HepG2 (cell line): ENCODE measurements at regions not wholly inside any gene's neighbourhood (a gene's known extent, or its start where the extent isn't known, plus 50 kb on each side); places are given as distances from the start of the nearest gene placed in this dataset.
"Not testable (repeated sequence)": the region's sequence is repeated elsewhere in the genome, so short reads cannot be mapped to it uniquely, and the experiment has no call there.

ENCODE experiments used
- ATAC-seq: fragments of 200-7000 bp; cut with Tn5 transposase; 3 replicates; pipeline ENCODE4 v1.9.1; 2020; ENCODE audit warnings: mild to moderate bottlenecking, moderate library complexity
- BruUV-seq: library from RNA; stranded (reverse); fragments of 400-500 nt; replicated peaks from 2 replicates; lab custom pipeline; 2021; lab: Mats Ljungman, UMichigan
- CTCF ChIA-PET: fragments of 300-600 bp; formaldehyde crosslinking; extraction: SDS; loops from one replicate; lab custom pipeline; 2021; ENCODE audit warnings: low total read pairs, inconsistent platforms, low intra/inter-chr PET ratio; lab: Yijun Ruan, JAX
- POLR2A ChIA-PET: fragments of 350-600 bp; sonication (Branson Sonifier 250); formaldehyde crosslinking; loops from one replicate; lab custom pipeline; 2020; ENCODE audit warnings: antibody characterized with exemption, inconsistent platforms; lab: Yijun Ruan, JAX
- DNase-seq: peaks from one replicate; pipeline ENCODE4 v3.0.0-alpha.2; 2015; ENCODE audit warnings: low spot score
- FAIRE-seq: peaks from 3 replicates; lab custom pipeline; 2011; peaks lifted over from hg19 to GRCh38; lab: Jason Lieb, UNC
- H2AFZ ChIP-seq: one replicate; pipeline ENCODE4 v1.6.1; 2011; ENCODE audit warnings: low read length, inconsistent platforms
- H3K27ac ChIP-seq: fragments of 300-600 bp; 3 replicates; pipeline ENCODE4 v1.8.0; 2011; ENCODE audit warnings: mixed run types, mild to moderate bottlenecking, mixed read lengths, low read length, inconsistent platforms; ENCODE audit not compliant: insufficient read depth; ENCODE audit errors: extremely low read length
- H3K27me3 ChIP-seq, 2 experiments: fragments of 200-600 bp in 1 of 2; 2 replicates in 1 of 2; 3 replicates in 1 of 2; pipeline versions ENCODE4 v1.6.0 to v1.8.0; 2011; ENCODE audit warnings: low read length in 2 of 2, mild to moderate bottlenecking in 2 of 2, moderate library complexity in 2 of 2, inconsistent platforms in 1 of 2; ENCODE audit not compliant: insufficient read depth in 2 of 2, control insufficient read depth in 1 of 2
- H3K36me3 ChIP-seq, 2 experiments: fragments of 200-600 bp in 1 of 2; replicated peaks in 1 of 2; 2 replicates in 1 of 2; 3 replicates in 1 of 2; pipeline versions ENCODE4 v1.5.1 to v1.8.0; 2011; ENCODE audit warnings: low read length in 2 of 2, inconsistent platforms in 1 of 2; ENCODE audit not compliant: insufficient read depth in 2 of 2, control insufficient read depth in 1 of 2
- H3K4me1 ChIP-seq: 2 replicates; pipeline ENCODE4 v1.5.1; 2012; ENCODE audit warnings: low read length, inconsistent platforms; ENCODE audit not compliant: insufficient read depth
- H3K4me2 ChIP-seq: 2 replicates; pipeline ENCODE4 v1.6.0; 2011; ENCODE audit warnings: low read depth, low read length, inconsistent platforms
- H3K4me3 ChIP-seq, 3 experiments: fragments of 200-600 bp in 1 of 3; sonication (generic), shearing (Covaris generic) in 1 of 3; replicated peaks in 1 of 3; 2 replicates each; pipeline ENCODE4 v1.5.1; 2011 to 2016; ENCODE audit warnings: low read length in 3 of 3, inconsistent platforms in 2 of 3, low read depth in 2 of 3, mild to moderate bottlenecking in 2 of 3, control low read depth in 1 of 3, mixed read lengths in 1 of 3; ENCODE audit not compliant: insufficient read depth in 1 of 3
- H3K79me2 ChIP-seq: one replicate; pipeline ENCODE4 v1.6.1; 2011; ENCODE audit warnings: low read length, inconsistent platforms; ENCODE audit not compliant: insufficient read depth
- H3K9ac ChIP-seq: 2 replicates; pipeline ENCODE4 v1.6.0; 2011; ENCODE audit warnings: mild to moderate bottlenecking, low read depth, low read length, inconsistent platforms; ENCODE audit not compliant: insufficient read depth
- H3K9me3 ChIP-seq: 2 replicates; pipeline ENCODE4 v1.5.1; 2012; ENCODE audit warnings: mild to moderate bottlenecking, low read length
- H4K20me1 ChIP-seq: 2 replicates; pipeline ENCODE4 v1.6.0; 2011; ENCODE audit warnings: inconsistent platforms, mild to moderate bottlenecking, low read length, moderate library complexity; ENCODE audit not compliant: insufficient read depth
- ZNF235 ChIP-seq: sonication (generic); formaldehyde crosslinking; IDR thresholded peaks from 2 replicates; pipeline ENCODE4 v1.8.1; 2023; ENCODE audit warnings: mild to moderate bottlenecking, missing genetic modification reagents, borderline replicate concordance
- ZNF562 ChIP-seq: sonication (generic); formaldehyde crosslinking; IDR thresholded peaks from 2 replicates; pipeline ENCODE4 v1.8.0; 2022; ENCODE audit warnings: missing genetic modification reagents, borderline replicate concordance
- WGBS: methylation state at CpG from one replicate; pipeline ENCODE4 v1.1.6; 2017; ENCODE audit warnings: low lambda C conversion rate; 5-methylcytosine and 5-hydroxymethylcytosine counted together
- in situ Hi-C: cut with HindIII; loops from 2 replicates; pipeline ENCODE4 v1.10.0; 2017; ENCODE audit warnings: low pct_unique_long_range_greater_than_20kb; ENCODE audit not compliant: extremely low pct_ligation_motif_present
- intact Hi-C: fragments of 100-400 bp; cut with micrococcal nuclease; formaldehyde crosslinking; loops from one replicate; pipeline ENCODE4 v1.10.0; 2022; ENCODE audit not compliant: unreplicated experiment
- TF ChIP-seq, protein P1 (sequence below): sonication (generic); formaldehyde crosslinking; IDR thresholded peaks from 2 replicates; pipeline ENCODE4 v1.4.0; 2020; ENCODE audit warnings: low read depth, mild to moderate bottlenecking, missing genetic modification reagents

DNA sequence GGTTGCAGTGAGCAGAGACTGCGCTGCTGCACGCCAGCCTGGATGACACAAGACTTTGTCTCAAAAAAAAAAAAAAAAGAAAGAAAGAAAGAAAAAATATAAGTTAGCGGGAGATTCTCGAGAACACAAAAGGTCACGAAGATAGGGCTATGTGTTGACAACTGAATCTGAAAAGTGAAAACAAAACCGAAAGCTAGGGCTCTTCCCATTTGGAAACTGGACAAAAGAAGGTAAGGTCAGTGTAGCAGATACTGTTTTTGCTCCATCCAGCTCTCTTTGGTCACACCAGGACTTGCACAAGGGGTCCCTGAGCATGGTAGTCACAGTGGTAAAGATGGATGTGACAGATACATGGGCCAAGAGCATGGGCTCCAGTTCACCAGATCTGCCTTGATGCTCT is 60.4 kb upstream of the MAP10 start (continued):
- TF ChIP-seq, protein P1, sequence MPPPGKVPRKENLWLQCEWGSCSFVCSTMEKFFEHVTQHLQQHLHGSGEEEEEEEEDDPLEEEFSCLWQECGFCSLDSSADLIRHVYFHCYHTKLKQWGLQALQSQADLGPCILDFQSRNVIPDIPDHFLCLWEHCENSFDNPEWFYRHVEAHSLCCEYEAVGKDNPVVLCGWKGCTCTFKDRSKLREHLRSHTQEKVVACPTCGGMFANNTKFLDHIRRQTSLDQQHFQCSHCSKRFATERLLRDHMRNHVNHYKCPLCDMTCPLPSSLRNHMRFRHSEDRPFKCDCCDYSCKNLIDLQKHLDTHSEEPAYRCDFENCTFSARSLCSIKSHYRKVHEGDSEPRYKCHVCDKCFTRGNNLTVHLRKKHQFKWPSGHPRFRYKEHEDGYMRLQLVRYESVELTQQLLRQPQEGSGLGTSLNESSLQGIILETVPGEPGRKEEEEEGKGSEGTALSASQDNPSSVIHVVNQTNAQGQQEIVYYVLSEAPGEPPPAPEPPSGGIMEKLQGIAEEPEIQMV (CRISPR knock-in tag): no peak

DNA sequence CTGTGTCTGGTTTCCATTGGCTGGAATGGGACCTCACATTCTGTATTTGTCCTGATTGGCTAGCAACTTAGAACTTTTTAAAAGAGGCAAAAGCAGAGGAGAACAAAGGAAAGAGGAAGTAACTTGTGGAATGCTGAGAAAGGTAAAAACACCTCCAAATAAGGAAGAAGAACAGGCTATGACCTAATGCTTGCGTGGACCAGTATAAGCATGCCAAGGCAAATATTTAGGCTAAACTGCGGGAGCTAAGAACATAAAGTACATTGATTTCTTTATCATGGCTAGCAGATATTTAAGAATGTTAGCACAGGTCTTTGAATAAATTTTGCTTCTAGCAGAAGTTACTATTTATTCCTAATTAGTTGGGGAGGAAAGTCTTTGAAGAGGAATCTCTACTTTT is 59.5 kb upstream of the MAP10 start:
- H3K27ac ChIP-seq, H3K4me1 ChIP-seq, in situ Hi-C loops, H2AFZ ChIP-seq, BruUV-seq, CTCF ChIA-PET, H3K36me3 ChIP-seq, H3K4me2 ChIP-seq, intact Hi-C loops, POLR2A ChIA-PET, H3K27me3 ChIP-seq, H3K4me3 ChIP-seq, H3K79me2 ChIP-seq, H4K20me1 ChIP-seq, ATAC-seq, DNase-seq, H3K9ac ChIP-seq, FAIRE-seq: not testable (repeated sequence)
- WGBS: 8% methylated on average over 2 of the region's 2 CpGs
- H3K9me3 ChIP-seq: peaks cover 35% of the 10 kb centered on the region

DNA sequence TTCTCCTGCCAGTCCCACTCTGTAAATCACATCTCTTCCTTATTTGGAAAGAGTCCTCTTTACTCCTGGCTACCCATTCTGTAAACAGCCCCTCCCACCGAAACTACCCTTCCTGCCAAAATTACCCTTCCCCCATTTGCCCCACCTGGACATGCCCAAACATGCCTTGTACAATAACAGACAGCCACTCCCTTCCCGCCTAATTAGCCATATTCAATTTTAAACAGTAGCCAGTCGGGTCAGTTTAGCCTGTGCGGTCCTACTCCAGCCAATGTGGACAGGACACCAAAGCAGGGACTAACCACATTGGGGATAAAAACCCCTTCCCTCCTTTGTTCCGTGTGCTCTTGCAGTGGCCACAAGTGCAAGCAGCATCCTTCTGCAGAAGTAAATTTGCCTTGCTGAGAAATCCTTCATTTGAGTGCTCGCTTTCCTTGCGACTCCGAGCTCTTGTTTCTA is 56.3 kb upstream of the MAP10 start:
- DNase-seq: no peak
- no peak for FAIRE-seq
- Histone ChIP-seq H3K9ac (no peak overlapping the region), H3K27me3 (no peaks in the 10 kb centered on the region), H3K4me3 (no peak overlapping the region), H3K79me2 (no peaks in the 10 kb centered on the region), H3K4me2 (no peak overlapping the region), H3K4me1 (no peaks in the 10 kb centered on the region), H3K9me3 (peaks cover 35% of the 10 kb centered on the region), H3K36me3 (no peaks in the 10 kb centered on the region), H2AFZ (no peak overlapping the region), H4K20me1 (no peaks in the 10 kb centered on the region), H3K27ac (no peak overlapping the region)
- no peak for ATAC-seq
- intact Hi-C loops: no loop called here
- no peak for TF ChIP-seq ZNF235 (CRISPR knock-in tag)
- peak; percentile 68; the same call in 1 of the 2 replicates for TF ChIP-seq ZNF562 (CRISPR knock-in tag)
- BruUV-seq: no TSS peak
- POLR2A ChIA-PET: no interaction called here
- CTCF ChIA-PET: no interaction called here
- in situ Hi-C loops: no loop called here
- 51% methylated on average over 8 of the region's 8 CpGs for WGBS
